ENCODE measurements at regions not wholly inside any gene's neighbourhood (a gene's known extent, or its start where the extent isn't known, plus 50 kb on each side); places are given as distances from the start of the nearest gene placed in this dataset.

DNA sequence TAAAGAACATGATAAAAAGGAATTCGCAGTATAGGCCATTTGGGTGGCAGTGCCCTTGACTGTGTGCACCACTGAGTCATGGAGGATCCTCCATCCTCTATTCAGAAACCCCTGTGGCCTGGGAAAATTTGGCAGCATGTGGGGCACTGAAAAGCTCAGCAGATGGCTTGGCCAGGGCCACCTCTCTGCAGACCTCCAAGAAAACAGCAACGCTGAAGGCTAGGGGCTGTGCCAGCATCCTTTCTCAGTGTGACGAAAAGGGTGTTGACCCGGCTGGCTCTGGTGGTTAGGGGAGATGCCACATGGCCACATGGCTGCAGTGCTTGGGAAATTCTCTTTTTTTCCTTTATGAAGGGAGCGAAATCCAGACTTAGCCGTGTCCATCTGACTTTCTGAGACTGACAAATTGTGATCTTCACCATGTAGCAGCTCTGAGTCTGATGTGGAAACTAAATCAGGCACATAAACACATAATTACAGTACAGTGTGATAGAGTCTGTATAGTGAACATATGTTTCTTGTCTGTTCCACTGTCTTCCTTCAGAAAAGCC lies 178.0 kb downstream of the KCTD12 start:
- TF ChIP-seq CTCF (IDR thresholded peaks at IDR 0.05) (no peak), POLR2A (IDR thresholded peaks at IDR 0.05) (no peak)
